SU-DHL-6 (cell line): ENCODE measurements at regions not wholly inside any gene's neighbourhood (a gene's known extent, or its start where the extent isn't known, plus 50 kb on each side); places are given as distances from the start of the nearest gene placed in this dataset.

ENCODE experiments used
- CTCF ChIP-seq: fragments of 200-600 bp; sonication (generic); IDR thresholded peaks from one replicate; pipeline ENCODE4 v1.5.1; 2017; ENCODE audit warnings: antibody characterized with exemption, mild to moderate bottlenecking, low read length, moderate library complexity; ENCODE audit not compliant: insufficient read depth, poor library complexity, severe bottlenecking
- EZH2phosphoT487 ChIP-seq: fragments of 200-600 bp; sonication (generic), shearing (Covaris generic); conservative IDR thresholded peaks from 2 replicates; pipeline ENCODE4 v1.6.1; 2018; ENCODE audit warnings: mild to moderate bottlenecking, antibody characterized with exemption, low read length, moderate library complexity, mixed read lengths

GRCh38 chr4:188596021-188596420 is 456.8 kb downstream of the TRIML1 start:
- TF ChIP-seq EZH2phosphoT487 (no peak), CTCF (no peak)
